Panc1 (cell line): ENCODE measurements at regions not wholly inside any gene's neighbourhood (a gene's known extent, or its start where the extent isn't known, plus 50 kb on each side); places are given as distances from the start of the nearest gene placed in this dataset.

Experiments used
- ATAC-seq: fragments of 200-7000 bp; cut with Tn5 transposase; 2 replicates; pipeline ENCODE4 v1.9.1; 2020; ENCODE audit warnings: mild to moderate bottlenecking, moderate library complexity
- BruUV-seq: library from RNA; stranded (reverse); fragments of 400-500 nt; replicated peaks from 2 replicates; lab custom pipeline; 2021; lab: Mats Ljungman, UMichigan
- CTCF ChIA-PET: fragments of 300-600 bp; sonication (Branson Sonifier 250); formaldehyde crosslinking; loops from one replicate; lab custom pipeline; 2022; ENCODE audit warnings: antibody characterized with exemption; lab: Charles Lee
- POLR2A ChIA-PET: fragments of 300-600 bp; sonication (Branson Sonifier 250); formaldehyde crosslinking; loops from one replicate; lab custom pipeline; 2022; ENCODE audit warnings: antibody characterized with exemption; lab: Charles Lee
- DNase-seq: peaks from one replicate; pipeline ENCODE4 v3.0.0-alpha.2; 2010; ENCODE audit warnings: low read depth, low spot score
- H3K27ac ChIP-seq: 2 replicates; pipeline ENCODE4 v1.5.1; 2011; ENCODE audit warnings: mild to moderate bottlenecking, low read length, inconsistent platforms
- H3K27me3 ChIP-seq: fragments of 200-500 bp; sonication (Bioruptor generic); 2 replicates; pipeline ENCODE4 v1.6.0; 2014; ENCODE audit warnings: low read length, inconsistent platforms; ENCODE audit not compliant: control insufficient read depth, insufficient read depth
- H3K36me3 ChIP-seq: fragments of 200-500 bp; sonication (Bioruptor generic); 2 replicates; pipeline ENCODE4 v1.5.1; 2014; ENCODE audit warnings: inconsistent platforms, mild to moderate bottlenecking, low read length, moderate library complexity; ENCODE audit not compliant: control insufficient read depth, insufficient read depth
- H3K4me1 ChIP-seq: 2 replicates; pipeline ENCODE4 v1.5.1; 2011; ENCODE audit warnings: inconsistent platforms, mild to moderate bottlenecking, low read length, moderate library complexity; ENCODE audit not compliant: control insufficient read depth, insufficient read depth
- H3K4me3 ChIP-seq, 2 experiments: 2 replicates each; pipeline ENCODE4 v1.5.1; 2011 to 2012; ENCODE audit warnings: low read depth in 2 of 2, low read length in 2 of 2, mild to moderate bottlenecking in 2 of 2, inconsistent platforms in 1 of 2, moderate library complexity in 1 of 2
- H3K9me3 ChIP-seq: fragments of 200-500 bp; sonication (Bioruptor generic); 2 replicates; pipeline ENCODE4 v1.5.1; 2014; ENCODE audit warnings: low read depth, mild to moderate bottlenecking, inconsistent platforms, low read length, moderate library complexity; ENCODE audit not compliant: control insufficient read depth, insufficient read depth
- CTCF ChIP-seq: fragments of 450-650 bp; IDR thresholded peaks from 2 replicates; pipeline ENCODE4 v1.5.1; 2017; ENCODE audit warnings: mild to moderate bottlenecking
- POLR2AphosphoS5 ChIP-seq: IDR thresholded peaks from 2 replicates; pipeline ENCODE4 v1.6.1; 2012; ENCODE audit warnings: mild to moderate bottlenecking, low read depth, low read length, moderate library complexity
- REST ChIP-seq, 2 experiments: IDR thresholded peaks; 2 replicates each; pipeline ENCODE4 v1.6.1; 2011 to 2012; ENCODE audit warnings: low read depth in 2 of 2, control low read depth in 1 of 2, low read length in 1 of 2, mild to moderate bottlenecking in 1 of 2, moderate library complexity in 1 of 2; ENCODE audit not compliant: insufficient read depth in 1 of 2
- SIN3A ChIP-seq: IDR thresholded peaks from 2 replicates; pipeline ENCODE4 v1.6.1; 2012; ENCODE audit warnings: low read depth, mild to moderate bottlenecking, low read length, moderate library complexity, borderline replicate concordance; ENCODE audit not compliant: insufficient read depth
- TCF7L2 ChIP-seq: IDR thresholded peaks from 2 replicates; pipeline ENCODE4 v1.6.1; 2011; ENCODE audit warnings: mild to moderate bottlenecking, low read depth, low read length, inconsistent platforms
- in situ Hi-C: cut with HindIII; loops from 2 replicates; pipeline ENCODE4 v1.10.0; 2016; ENCODE audit warnings: low sequenced_read_pairs, low pct_unique_long_range_greater_than_20kb
- intact Hi-C: fragments of 100-400 bp; cut with micrococcal nuclease; formaldehyde crosslinking; loops from one replicate; pipeline ENCODE4 v1.10.0; 2022; ENCODE audit not compliant: unreplicated experiment

GRCh38 chr2:241966647-241967466, 97.3 kb downstream of the RTP5 start:
- TF ChIP-seq SIN3A = no peak
- TF ChIP-seq REST (IDR thresholded peaks at IDR 0.05; ENCODE audit: insufficient read depth in 1 of 2, low read depth in 2 of 2, low read length in 1 of 2) = no peak
- TF ChIP-seq TCF7L2 = no peak
- TF ChIP-seq POLR2AphosphoS5 = no peak
- TF ChIP-seq CTCF = no peak
- no TSS peak for BruUV-seq
- no peak overlapping the region for H3K4me3 ChIP-seq
- in situ Hi-C loops (no loop called here), intact Hi-C loops (no loop called here)
- H3K36me3 ChIP-seq = no peaks in the 10 kb centered on the region
- DNase-seq (no peak), ATAC-seq (no peak)
- POLR2A ChIA-PET = no interaction called here
- H3K9me3 ChIP-seq = no peaks in the 10 kb centered on the region
- CTCF ChIA-PET = no interaction called here
- H3K4me1 ChIP-seq = peaks cover 3% of the 10 kb centered on the region
- no peak overlapping the region for H3K27ac ChIP-seq
- H3K27me3 ChIP-seq = no peaks in the 10 kb centered on the region

- H3K27ac ChIP-seq = no peak overlapping the region
- DNase-seq (no peak), ATAC-seq (no peak)
- ChIA-PET POLR2A (no interaction called here), CTCF (no interaction called here)
- no peak for TF ChIP-seq REST (IDR thresholded peaks at IDR 0.05; ENCODE audit: insufficient read depth in 1 of 2, low read depth in 2 of 2, low read length in 1 of 2)
- TF ChIP-seq SIN3A = no peak
- no peak for TF ChIP-seq TCF7L2
- no peak for TF ChIP-seq POLR2AphosphoS5
- TF ChIP-seq CTCF = no peak
- peaks cover 3% of the 10 kb centered on the region for H3K4me1 ChIP-seq
- H3K27me3 ChIP-seq = no peaks in the 10 kb centered on the region
- in situ Hi-C loops (no loop called here), intact Hi-C loops (no loop called here)
- no peak overlapping the region for H3K4me3 ChIP-seq
- H3K36me3 ChIP-seq = no peaks in the 10 kb centered on the region
- BruUV-seq = no TSS peak
- H3K9me3 ChIP-seq = no peaks in the 10 kb centered on the region
Measured at GRCh38 chr2:241967467-241968144, 98.1 kb downstream of the RTP5 start.
